GM12872 (cell line): ENCODE measurements at regions not wholly inside any gene's neighbourhood (a gene's known extent, or its start where the extent isn't known, plus 50 kb on each side); places are given as distances from the start of the nearest gene placed in this dataset.

Experiments used
- TF ChIP-seq, protein P1 (sequence below): IDR thresholded peaks from 3 replicates; pipeline ENCODE4 v1.5.1; 2011; ENCODE audit warnings: low read depth, mild to moderate bottlenecking, low read length, moderate library complexity; ENCODE audit not compliant: insufficient read depth

DNA sequence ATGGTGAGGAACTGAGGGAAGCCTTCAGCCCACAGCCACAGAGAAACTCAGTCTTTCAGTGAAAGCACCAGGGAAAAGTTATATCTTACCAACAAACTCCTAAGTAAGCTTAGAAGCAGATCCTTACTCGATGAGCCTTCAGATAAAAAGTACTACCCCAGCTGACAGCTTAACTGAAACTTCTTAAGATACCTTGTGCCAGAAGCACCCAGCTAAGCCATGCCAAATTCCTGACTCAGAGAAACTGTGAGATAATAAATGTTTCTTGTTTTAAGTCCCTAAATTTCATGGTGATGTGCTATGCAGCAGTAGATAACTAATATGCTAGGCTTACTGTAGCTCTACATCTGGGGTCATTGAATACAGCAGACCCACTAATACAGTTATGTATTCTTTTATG, 2025.0 kb downstream of the LRRC4C start:
- TF ChIP-seq, protein P1, sequence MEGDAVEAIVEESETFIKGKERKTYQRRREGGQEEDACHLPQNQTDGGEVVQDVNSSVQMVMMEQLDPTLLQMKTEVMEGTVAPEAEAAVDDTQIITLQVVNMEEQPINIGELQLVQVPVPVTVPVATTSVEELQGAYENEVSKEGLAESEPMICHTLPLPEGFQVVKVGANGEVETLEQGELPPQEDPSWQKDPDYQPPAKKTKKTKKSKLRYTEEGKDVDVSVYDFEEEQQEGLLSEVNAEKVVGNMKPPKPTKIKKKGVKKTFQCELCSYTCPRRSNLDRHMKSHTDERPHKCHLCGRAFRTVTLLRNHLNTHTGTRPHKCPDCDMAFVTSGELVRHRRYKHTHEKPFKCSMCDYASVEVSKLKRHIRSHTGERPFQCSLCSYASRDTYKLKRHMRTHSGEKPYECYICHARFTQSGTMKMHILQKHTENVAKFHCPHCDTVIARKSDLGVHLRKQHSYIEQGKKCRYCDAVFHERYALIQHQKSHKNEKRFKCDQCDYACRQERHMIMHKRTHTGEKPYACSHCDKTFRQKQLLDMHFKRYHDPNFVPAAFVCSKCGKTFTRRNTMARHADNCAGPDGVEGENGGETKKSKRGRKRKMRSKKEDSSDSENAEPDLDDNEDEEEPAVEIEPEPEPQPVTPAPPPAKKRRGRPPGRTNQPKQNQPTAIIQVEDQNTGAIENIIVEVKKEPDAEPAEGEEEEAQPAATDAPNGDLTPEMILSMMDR: no peak

DNA sequence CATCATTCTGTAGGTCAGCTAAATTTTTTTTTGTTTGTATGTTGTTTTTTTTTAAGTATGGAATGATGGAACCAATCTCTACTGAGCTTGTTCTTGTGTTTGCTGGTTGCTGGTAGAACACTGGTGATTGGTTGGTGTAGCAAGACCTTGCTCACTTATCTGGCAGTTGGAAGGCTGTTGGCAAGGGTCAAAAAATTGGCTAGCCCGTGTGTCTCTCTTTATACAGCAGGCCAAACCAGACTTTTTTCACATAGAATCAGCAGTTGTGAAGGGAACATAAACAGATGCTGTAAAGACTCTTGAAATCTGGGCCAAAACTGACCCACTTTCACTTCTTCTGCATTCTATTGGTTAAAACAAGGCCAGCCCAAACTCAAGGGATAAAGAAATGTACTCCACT, 2026.5 kb downstream of the LRRC4C start:
- TF ChIP-seq, protein P1: no peak

DNA sequence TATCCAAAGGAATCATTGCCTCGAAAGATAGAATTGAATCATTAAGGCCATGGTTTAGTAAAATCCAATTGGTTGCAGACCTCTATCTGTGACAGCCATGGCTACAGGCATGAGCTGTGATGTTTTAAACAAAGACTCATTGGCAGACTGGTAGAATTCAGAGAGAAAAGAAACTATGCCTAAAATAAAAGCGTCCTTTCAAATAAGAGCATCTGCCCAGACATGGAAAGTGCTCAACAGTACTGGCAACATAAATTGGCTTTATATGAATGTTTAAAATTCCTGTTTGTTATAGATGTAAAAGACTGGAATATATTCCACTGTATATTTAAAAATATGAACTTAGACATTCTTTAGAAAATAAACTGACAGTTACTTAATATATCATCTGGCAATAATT, 2034.2 kb downstream of the LRRC4C start:
- TF ChIP-seq, protein P1: no peak

DNA sequence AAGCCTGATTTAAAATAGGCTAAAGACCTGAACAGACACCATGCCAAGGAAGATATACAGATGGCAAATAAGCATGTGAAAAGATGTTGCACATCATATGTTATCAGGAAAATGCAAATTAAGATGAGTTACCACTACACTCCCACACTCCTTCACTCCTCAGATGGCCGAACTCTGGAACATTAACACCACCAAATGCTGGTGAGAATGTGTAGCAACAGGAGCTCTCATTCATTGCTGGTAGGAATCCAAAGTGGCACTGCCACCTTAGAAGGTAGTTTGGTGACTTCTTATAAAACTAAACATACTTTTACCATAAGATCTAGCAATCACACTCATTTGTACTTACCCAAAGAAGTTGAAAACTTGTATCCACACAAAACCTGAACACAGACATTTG, 2047.3 kb downstream of the LRRC4C start:
- TF ChIP-seq, protein P1: no peak

DNA sequence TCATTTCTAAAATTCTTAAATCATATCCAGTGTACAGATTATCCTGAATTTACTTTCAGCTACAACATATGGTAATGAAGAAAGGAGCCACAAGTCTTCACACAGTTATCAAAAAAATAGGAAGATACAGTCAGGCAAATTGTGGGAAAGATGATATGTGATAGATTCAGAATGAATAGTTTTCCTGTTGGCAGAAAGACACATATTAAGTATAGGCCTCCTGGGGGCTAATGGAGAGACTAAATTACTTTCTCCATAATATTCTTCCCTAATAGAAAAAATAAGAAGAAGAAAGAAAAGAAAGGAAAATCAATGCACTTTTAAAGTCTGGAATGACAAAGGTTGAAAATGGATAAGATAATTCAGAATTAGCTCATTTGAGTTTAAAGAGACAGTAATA, 2073.5 kb downstream of the LRRC4C start:
- TF ChIP-seq, protein P1: no peak

DNA sequence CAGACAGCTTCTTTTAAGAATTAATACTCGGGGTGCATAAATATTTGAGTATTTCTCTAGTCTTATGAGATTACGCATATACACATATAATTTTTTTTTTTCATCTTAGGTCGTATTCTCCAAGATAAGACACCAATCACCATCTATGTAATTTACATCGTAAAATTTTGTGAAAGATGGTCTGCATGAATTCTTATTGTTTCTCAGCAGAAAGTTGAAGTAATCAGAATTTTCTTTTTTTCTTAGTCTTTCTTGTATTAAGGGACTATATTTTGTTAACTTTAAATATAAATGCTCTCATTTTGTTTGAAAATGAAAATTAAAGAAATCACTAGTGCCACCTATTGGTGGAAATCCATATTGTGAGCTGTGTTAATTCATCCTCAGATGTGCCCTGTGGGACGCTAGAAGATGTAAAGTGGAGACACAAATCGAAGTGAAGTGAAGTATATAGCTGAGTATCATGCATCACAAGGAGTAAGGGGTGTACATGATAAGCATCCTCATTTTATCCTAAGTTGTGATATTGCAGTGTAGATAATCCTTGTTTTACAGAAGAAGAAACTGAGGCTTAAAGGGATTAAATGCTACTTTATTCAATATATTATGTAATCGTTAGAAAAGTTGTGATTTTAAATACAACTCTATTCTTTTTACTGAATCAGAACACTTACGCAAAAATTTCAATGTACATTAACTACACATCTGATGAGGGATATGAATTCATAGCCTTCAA, 2084.3 kb downstream of the LRRC4C start:
- TF ChIP-seq, protein P1: peak; percentile 43; the same call in 2 of the 3 replicates

DNA sequence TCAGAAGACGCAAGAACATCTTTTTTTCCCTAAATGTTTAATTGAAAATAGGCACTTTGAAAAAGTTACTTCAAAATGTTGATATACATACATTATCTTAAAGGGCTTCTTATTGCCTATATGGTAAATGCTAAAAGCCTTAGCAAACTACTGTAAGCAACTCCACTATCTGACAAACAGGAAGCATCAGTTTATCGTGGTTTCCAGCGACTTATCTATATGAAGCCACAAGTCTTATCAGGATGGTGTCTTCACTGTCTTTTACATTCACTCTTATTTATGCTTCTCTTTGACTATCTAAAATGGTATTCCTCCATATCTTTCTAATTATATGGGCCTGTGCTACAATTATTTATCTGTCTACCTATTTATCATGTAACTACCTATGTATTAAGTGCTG, 2091.9 kb downstream of the LRRC4C start:
- TF ChIP-seq, protein P1: no peak
